SK-N-SH (cell line): ENCODE measurements at regions not wholly inside any gene's neighbourhood (a gene's known extent, or its start where the extent isn't known, plus 50 kb on each side); places are given as distances from the start of the nearest gene placed in this dataset.

Experiments used
- CTCF ChIA-PET: fragments of 300-600, 350-600 bp; formaldehyde crosslinking; extraction: SDS; loops from one replicate; lab custom pipeline; 2021; lab: Yijun Ruan, JAX
- POLR2A ChIA-PET: fragments of 350-600 bp; sonication (Branson Sonifier 250); formaldehyde crosslinking; extraction: SDS; loops from one replicate; lab custom pipeline; 2020; ENCODE audit warnings: antibody characterized with exemption, inconsistent platforms; lab: Yijun Ruan, JAX
- DNase-seq: peaks from one replicate; pipeline ENCODE4 v3.0.0; 2012
- H2AFZ ChIP-seq: fragments of 200-600 bp; sonication (generic); 2 replicates; pipeline ENCODE4 v1.8.1; 2016; ENCODE audit warnings: antibody characterized with exemption, mild to moderate bottlenecking, low read depth
- H3F3A ChIP-seq: fragments of 200-600 bp; sonication (generic); replicated peaks from 2 replicates; pipeline ENCODE3; 2016; ENCODE audit warnings: antibody characterized with exemption, mild to moderate bottlenecking; ENCODE audit not compliant: insufficient read depth
- H3K27ac ChIP-seq, 2 experiments: fragments of 200-500 bp in 1 of 2; fragments of 200-600 bp in 1 of 2; sonication (Bioruptor generic) in 1 of 2; sonication (generic), shearing (Covaris generic) in 1 of 2; 2 replicates each; pipeline versions ENCODE4 v1.5.1 to v1.6.1; 2014 to 2016; ENCODE audit warnings: low read depth in 2 of 2, inconsistent platforms in 1 of 2, low read length in 1 of 2, mild to moderate bottlenecking in 1 of 2, mixed read lengths in 1 of 2
- H3K27me3 ChIP-seq: fragments of 200-600 bp; sonication (generic), shearing (Covaris generic); 2 replicates; pipeline ENCODE4 v1.6.1; 2016; ENCODE audit warnings: mixed run types; ENCODE audit not compliant: insufficient read depth
- H3K36me3 ChIP-seq, 2 experiments: fragments of 200-500 bp in 1 of 2; fragments of 200-600 bp in 1 of 2; sonication (Bioruptor generic) in 1 of 2; sonication (generic) in 1 of 2; replicated peaks in 1 of 2; 2 replicates each; pipeline versions ENCODE3 to v1.5.1; 2014 to 2016; ENCODE audit warnings: low read length in 1 of 2, mild to moderate bottlenecking in 1 of 2; ENCODE audit not compliant: insufficient read depth in 2 of 2, control insufficient read depth in 1 of 2
- H3K4me1 ChIP-seq, 2 experiments: fragments of 200-500 bp in 1 of 2; fragments of 200-600 bp in 1 of 2; sonication (Bioruptor generic) in 1 of 2; sonication (generic), shearing (Covaris generic) in 1 of 2; 2 replicates each; pipeline versions ENCODE4 v1.5.1 to v1.6.1; 2014 to 2016; ENCODE audit warnings: low read depth in 1 of 2, low read length in 1 of 2, mixed run types in 1 of 2; ENCODE audit not compliant: insufficient read depth in 2 of 2, control insufficient read depth in 1 of 2
- H3K4me2 ChIP-seq: fragments of 200-600 bp; sonication (generic), shearing (Covaris generic); 2 replicates; pipeline ENCODE4 v1.6.1; 2017; ENCODE audit warnings: mixed run types
- H3K4me3 ChIP-seq, 2 experiments: fragments of 200-500 bp in 1 of 2; fragments of 200-600 bp in 1 of 2; sonication (Bioruptor generic) in 1 of 2; sonication (generic), shearing (Covaris generic) in 1 of 2; 2 replicates each; pipeline versions ENCODE4 v1.5.1 to v1.8.1; 2014 to 2016; ENCODE audit warnings: low read depth in 2 of 2, inconsistent platforms in 1 of 2, low read length in 1 of 2, mild to moderate bottlenecking in 1 of 2, mixed read lengths in 1 of 2, moderate library complexity in 1 of 2
- H3K79me2 ChIP-seq: fragments of 200-600 bp; sonication (generic); 2 replicates; pipeline ENCODE4 v1.8.1; 2017; ENCODE audit warnings: mild to moderate bottlenecking; ENCODE audit not compliant: insufficient read depth
- H3K9ac ChIP-seq: fragments of 200-600 bp; sonication (generic); 2 replicates; pipeline ENCODE4 v1.6.1; 2017; ENCODE audit warnings: mixed run types
- H3K9me2 ChIP-seq: fragments of 200-600 bp; sonication (generic); 2 replicates; pipeline ENCODE4 v1.6.1; 2017; ENCODE audit warnings: mixed run types
- H3K9me3 ChIP-seq: fragments of 200-600 bp; sonication (generic); 2 replicates; pipeline ENCODE4 v1.6.1; 2017; ENCODE audit warnings: mixed run types, mild to moderate bottlenecking, moderate library complexity
- H4K20me1 ChIP-seq: fragments of 200-600 bp; sonication (generic); 2 replicates; pipeline ENCODE4 v1.6.1; 2017; ENCODE audit warnings: mild to moderate bottlenecking, mixed run types; ENCODE audit not compliant: insufficient read depth
- CHD2 ChIP-seq: fragments of 150-350 bp; IDR thresholded peaks from 2 replicates; pipeline ENCODE4 v1.6.1; 2018; ENCODE audit warnings: low read length; ENCODE audit not compliant: partially characterized antibody
- GABPA ChIP-seq: IDR thresholded peaks from 2 replicates; pipeline ENCODE4 v1.4.0; 2012; ENCODE audit warnings: low read depth, mild to moderate bottlenecking
- GATA2 ChIP-seq: sonication (generic); formaldehyde crosslinking; IDR thresholded peaks from 2 replicates; pipeline ENCODE4 v1.5.0; 2020; ENCODE audit warnings: mild to moderate bottlenecking, missing genetic modification reagents
- IRF3 ChIP-seq: fragments of 150-350 bp; IDR thresholded peaks from 2 replicates; pipeline ENCODE4 v1.6.1; 2016; ENCODE audit warnings: mild to moderate bottlenecking, low read depth, low read length
- NRF1 ChIP-seq: IDR thresholded peaks from 2 replicates; pipeline ENCODE4 v1.6.1; 2012; ENCODE audit warnings: low read depth, mild to moderate bottlenecking, low read length
- POLR2AphosphoS5 ChIP-seq: IDR thresholded peaks from 2 replicates; pipeline ENCODE4 v1.6.1; 2012; ENCODE audit warnings: low read depth, low read length
- RAD21 ChIP-seq: IDR thresholded peaks from 2 replicates; pipeline ENCODE4 v1.6.1; 2012; ENCODE audit warnings: mild to moderate bottlenecking, low read length
- RCOR1 ChIP-seq: fragments of 150-350 bp; IDR thresholded peaks from 2 replicates; pipeline ENCODE4 v1.6.1; 2017; ENCODE audit warnings: antibody characterized with exemption, low read length
- REST ChIP-seq: IDR thresholded peaks from 2 replicates; pipeline ENCODE4 v1.6.1; 2012; ENCODE audit warnings: mild to moderate bottlenecking, low read depth, low read length, moderate library complexity
- RFX5 ChIP-seq: IDR thresholded peaks from 2 replicates; pipeline ENCODE4 v1.6.1; 2012; ENCODE audit warnings: mild to moderate bottlenecking, improper control_type of control experiment, low read length
- SIN3A ChIP-seq: IDR thresholded peaks from 2 replicates; pipeline ENCODE4 v1.6.1; 2012; ENCODE audit warnings: low read depth, mild to moderate bottlenecking, low read length, moderate library complexity, borderline replicate concordance
- SMC3 ChIP-seq: IDR thresholded peaks from 2 replicates; pipeline ENCODE4 v1.6.1; 2012; ENCODE audit warnings: low read depth, low read length, improper control_type of control experiment
- TAF1 ChIP-seq: IDR thresholded peaks from 2 replicates; pipeline ENCODE4 v1.6.1; 2012; ENCODE audit warnings: low read depth, mild to moderate bottlenecking, low read length, moderate library complexity, borderline replicate concordance
- TEAD4 ChIP-seq: IDR thresholded peaks from 2 replicates; pipeline ENCODE4 v1.4.0; 2012; ENCODE audit warnings: mild to moderate bottlenecking, borderline replicate concordance; ENCODE audit not compliant: insufficient read depth
- USF2 ChIP-seq: fragments of 150-350 bp; IDR thresholded peaks from 2 replicates; pipeline ENCODE4 v1.6.1; 2017; ENCODE audit warnings: antibody characterized with exemption, low read length, low read depth, borderline replicate concordance
- YY1 ChIP-seq: IDR thresholded peaks from 2 replicates; pipeline ENCODE4 v1.4.0; 2012; ENCODE audit warnings: low read depth, mild to moderate bottlenecking
- WGBS: methylation state at CpG from one replicate; pipeline ENCODE4 v1.1.6; 2017; ENCODE audit warnings: low lambda C conversion rate; 5-methylcytosine and 5-hydroxymethylcytosine counted together

GRCh38 chr4:165766976-165767375 is 106.1 kb upstream of the TLL1 start:
- WGBS = 2% methylated on average over 2 of the region's 2 CpGs

More at GRCh38 chr4:165766976-165767375, 106.1 kb upstream of the TLL1 start:
- Histone ChIP-seq H3K27me3 (no peaks in the 10 kb centered on the region), H3K4me2 (no peak overlapping the region), H3K4me1 (no peaks in the 10 kb centered on the region), H3K9ac (no peak overlapping the region), H3F3A (no peaks in the 10 kb centered on the region), H3K9me3 (no peaks in the 10 kb centered on the region), H3K27ac (no peak overlapping the region), H4K20me1 (no peaks in the 10 kb centered on the region), H2AFZ (no peak overlapping the region), H3K79me2 (no peaks in the 10 kb centered on the region), H3K36me3 (no peaks in the 10 kb centered on the region), H3K9me2 (no peaks in the 10 kb centered on the region), H3K4me3 (no peak overlapping the region)
- ChIA-PET POLR2A (no interaction called here), CTCF (no interaction called here)
- no peak for DNase-seq
- TF ChIP-seq GATA2 (CRISPR knock-in tag) = no peak
- no peak for TF ChIP-seq RAD21
- no peak for TF ChIP-seq USF2
- TF ChIP-seq TAF1 = no peak
- no peak for TF ChIP-seq YY1
- TF ChIP-seq GABPA = no peak
- no peak for TF ChIP-seq IRF3
- TF ChIP-seq NRF1 = no peak
- TF ChIP-seq SIN3A = no peak
- no peak for TF ChIP-seq RCOR1
- TF ChIP-seq REST = no peak
- TF ChIP-seq TEAD4 = no peak
- no peak for TF ChIP-seq CHD2
- TF ChIP-seq RFX5 = no peak
- TF ChIP-seq POLR2AphosphoS5 = no peak
- TF ChIP-seq SMC3 = no peak
